Fibroblast of pulmonary artery (primary cell): ENCODE measurements at regions not wholly inside any gene's neighbourhood (a gene's known extent, or its start where the extent isn't known, plus 50 kb on each side); places are given as distances from the start of the nearest gene placed in this dataset.

Source experiments
- DNase-seq: peaks from one replicate; pipeline ENCODE4 v3.0.0-alpha.2; 2010; ENCODE audit warnings: low read depth
- H3K4me3 ChIP-seq: replicated peaks from 2 replicates; pipeline ENCODE4 v1.5.1; 2011; ENCODE audit warnings: low read depth, mild to moderate bottlenecking, control low read depth, low read length, moderate library complexity
- TF ChIP-seq, protein P1 (sequence below): IDR thresholded peaks from 2 replicates; pipeline ENCODE4 v1.5.1; 2011; ENCODE audit warnings: mild to moderate bottlenecking, control low read depth, low read length, inconsistent platforms; ENCODE audit errors: missing control alignments

DNA sequence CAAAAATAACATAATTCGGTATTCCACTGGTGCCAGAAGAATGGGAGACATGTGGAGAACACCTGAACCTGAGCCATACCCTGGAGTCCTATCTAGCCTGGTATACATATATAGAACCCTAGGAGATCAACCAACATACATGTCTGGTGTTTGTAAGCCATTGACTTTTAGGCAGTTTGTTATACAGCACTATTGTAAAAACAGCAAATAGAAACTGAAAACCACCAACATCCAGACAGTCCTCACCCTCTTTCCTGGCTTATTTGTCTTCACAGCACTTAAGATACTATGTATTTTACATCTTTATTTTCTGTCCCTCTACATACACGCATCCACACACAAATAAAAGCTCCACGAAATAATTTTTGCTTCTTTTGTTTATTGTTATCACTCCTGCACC lies 404.2 kb upstream of the PMFBP1 start:
- no peak overlapping the region for H3K4me3 ChIP-seq
- TF ChIP-seq, protein P1, sequence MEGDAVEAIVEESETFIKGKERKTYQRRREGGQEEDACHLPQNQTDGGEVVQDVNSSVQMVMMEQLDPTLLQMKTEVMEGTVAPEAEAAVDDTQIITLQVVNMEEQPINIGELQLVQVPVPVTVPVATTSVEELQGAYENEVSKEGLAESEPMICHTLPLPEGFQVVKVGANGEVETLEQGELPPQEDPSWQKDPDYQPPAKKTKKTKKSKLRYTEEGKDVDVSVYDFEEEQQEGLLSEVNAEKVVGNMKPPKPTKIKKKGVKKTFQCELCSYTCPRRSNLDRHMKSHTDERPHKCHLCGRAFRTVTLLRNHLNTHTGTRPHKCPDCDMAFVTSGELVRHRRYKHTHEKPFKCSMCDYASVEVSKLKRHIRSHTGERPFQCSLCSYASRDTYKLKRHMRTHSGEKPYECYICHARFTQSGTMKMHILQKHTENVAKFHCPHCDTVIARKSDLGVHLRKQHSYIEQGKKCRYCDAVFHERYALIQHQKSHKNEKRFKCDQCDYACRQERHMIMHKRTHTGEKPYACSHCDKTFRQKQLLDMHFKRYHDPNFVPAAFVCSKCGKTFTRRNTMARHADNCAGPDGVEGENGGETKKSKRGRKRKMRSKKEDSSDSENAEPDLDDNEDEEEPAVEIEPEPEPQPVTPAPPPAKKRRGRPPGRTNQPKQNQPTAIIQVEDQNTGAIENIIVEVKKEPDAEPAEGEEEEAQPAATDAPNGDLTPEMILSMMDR = no peak
- DNase-seq = no peak

DNA sequence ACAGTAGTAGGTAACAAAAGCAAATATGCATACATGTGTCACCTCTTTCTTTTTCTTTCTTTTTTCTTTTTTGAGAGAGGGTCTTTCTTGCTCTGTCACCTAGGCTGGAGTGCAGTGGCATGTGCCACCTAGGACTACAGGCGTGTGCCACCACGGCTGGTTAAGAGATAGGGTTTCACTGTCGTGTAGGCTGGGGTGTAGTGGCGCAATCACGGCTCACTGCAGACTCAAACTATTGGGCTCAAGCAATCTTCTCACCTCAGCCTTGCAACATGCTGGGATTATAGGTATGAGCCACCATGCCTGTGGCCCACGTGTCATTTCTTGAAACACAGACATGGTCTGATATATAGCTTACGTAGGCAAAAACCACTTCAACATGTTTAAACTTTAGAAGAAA lies 397.7 kb upstream of the PMFBP1 start:
- TF ChIP-seq, protein P1 = no peak
- DNase-seq = no peak
- no peak overlapping the region for H3K4me3 ChIP-seq

DNA sequence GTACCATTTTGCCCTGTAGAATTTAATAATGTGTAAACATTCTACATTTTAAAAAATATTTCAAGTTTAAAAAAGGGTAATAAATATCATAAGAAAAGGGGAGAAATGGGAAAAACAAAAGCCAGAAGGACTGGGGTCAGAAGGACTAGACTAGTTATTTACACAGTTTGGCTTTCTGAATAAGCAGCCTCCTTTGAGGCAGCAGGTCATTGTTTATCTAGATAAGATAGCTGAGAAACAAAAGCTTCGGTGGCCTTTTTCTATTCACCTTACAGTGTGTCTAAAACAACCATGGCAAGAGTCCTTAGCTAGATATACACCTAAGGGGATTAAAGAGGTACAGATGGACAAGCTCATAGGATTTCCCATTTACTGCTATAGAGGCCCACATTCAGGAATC lies 396.5 kb upstream of the PMFBP1 start:
- no peak overlapping the region for H3K4me3 ChIP-seq
- no peak for DNase-seq
- TF ChIP-seq, protein P1 = no peak

DNA sequence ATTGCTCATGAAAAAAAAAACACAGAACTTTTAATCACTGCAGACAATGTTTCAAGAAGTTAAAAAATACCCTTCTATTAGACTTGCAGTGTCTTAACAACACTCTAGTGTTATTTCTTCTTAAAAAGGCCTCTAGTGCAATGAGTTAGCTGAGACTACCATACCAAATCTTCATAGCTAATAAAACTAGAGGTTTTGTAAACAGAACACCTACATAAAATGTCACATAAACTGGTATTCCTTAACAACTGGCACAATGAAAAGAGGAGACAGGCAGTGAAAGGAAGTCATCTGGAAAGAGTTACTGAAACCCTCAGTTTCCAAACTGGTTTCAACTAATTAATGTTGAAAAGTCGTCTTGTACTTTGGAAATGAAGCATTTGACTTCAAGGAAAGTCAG lies 394.2 kb upstream of the PMFBP1 start:
- DNase-seq = no peak
- H3K4me3 ChIP-seq = no peak overlapping the region
- TF ChIP-seq, protein P1 = no peak

DNA sequence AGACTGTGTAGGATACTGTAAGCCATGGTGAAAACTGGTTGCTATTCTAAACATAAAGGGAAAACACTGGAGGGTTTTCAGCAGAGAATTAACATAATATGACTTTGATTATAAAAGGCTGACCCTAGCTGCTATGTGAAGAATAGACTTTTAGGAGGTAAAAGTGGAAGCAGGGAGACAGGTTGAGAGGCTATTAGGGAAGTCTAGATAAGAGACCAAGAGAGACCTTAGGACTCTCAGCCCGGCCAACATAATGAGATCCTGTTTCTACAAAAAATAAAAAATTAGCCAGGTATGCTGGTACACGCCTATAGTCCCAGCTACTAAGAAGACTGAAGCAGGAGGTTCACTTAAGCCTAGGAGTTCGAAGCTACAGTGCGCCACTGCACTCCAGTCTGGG lies 393.2 kb upstream of the PMFBP1 start:
- TF ChIP-seq, protein P1 = no peak
- H3K4me3 ChIP-seq = no peak overlapping the region
- DNase-seq = no peak

DNA sequence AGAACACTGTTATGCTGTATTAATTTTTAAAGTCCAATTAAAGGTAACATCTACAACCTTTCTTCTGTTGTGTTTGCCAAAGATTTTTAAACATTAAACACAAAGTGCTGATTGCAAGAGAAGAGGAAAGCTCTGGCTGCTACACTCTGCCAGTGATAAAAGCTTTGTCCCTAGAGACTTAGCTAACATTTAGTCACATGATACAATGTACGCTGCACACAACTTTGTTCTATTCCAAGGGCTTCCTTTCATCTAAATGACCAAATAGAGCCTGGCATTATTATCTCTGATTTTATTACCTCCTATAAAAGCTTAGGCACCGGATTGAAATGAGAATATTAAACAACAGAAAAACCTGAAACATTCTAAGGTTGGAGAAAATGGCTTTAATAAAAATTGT lies 388.7 kb upstream of the PMFBP1 start:
- TF ChIP-seq, protein P1 = no peak
- DNase-seq = peak; percentile 42

DNA sequence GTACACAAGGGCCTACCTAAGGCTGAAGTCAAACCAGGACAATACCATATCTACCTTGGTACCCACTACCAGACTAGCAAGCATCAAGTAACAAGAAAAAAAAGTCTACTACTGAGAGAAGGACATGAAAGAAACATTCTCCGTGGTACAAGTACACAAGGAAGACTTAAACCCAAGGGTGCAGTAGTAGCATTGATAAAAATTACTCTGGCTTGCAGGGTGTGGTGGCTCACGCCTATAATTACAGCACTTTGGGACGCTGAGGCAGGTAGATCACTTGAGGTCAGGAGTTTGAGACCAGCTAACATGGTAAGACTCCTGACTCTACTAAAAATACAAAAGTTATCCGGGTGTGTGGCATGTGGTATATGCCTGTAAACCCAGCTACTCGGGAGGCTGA lies 386.5 kb upstream of the PMFBP1 start:
- TF ChIP-seq, protein P1 = no peak
- no peak for DNase-seq
- H3K4me3 ChIP-seq = no peak overlapping the region

More for the DNA sequence above, 388.7 kb upstream of the PMFBP1 start:
- H3K4me3 ChIP-seq = no peak overlapping the region
